ENCODE measurements at regions not wholly inside any gene's neighbourhood (a gene's known extent, or its start where the extent isn't known, plus 50 kb on each side); places are given as distances from the start of the nearest gene placed in this dataset.

DNA sequence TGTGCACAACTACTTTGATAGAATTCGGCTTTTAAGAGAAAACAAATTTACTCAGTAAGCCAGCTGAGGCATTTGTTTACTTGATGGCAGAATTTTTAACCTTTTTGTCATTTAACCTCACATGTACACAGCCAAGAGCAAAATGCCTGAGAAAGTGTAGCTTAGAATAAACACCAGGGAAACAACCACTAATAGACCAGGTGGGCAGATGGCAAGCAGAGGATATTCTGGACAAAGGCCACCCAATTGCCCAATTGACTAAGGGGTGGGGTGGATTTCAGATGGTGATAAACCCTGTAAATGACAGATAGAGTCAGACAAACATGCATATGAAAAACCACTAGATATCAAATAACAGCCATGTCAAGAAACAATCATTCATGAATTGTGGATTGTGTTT, 190.7 kb upstream of the FBXL4 start:
- DNase-seq, result peak; percentile 70

- no peak for DNase-seq
Observed at GRCh38 chr6:99137314-99137713, 189.6 kb upstream of the FBXL4 start.

DNA sequence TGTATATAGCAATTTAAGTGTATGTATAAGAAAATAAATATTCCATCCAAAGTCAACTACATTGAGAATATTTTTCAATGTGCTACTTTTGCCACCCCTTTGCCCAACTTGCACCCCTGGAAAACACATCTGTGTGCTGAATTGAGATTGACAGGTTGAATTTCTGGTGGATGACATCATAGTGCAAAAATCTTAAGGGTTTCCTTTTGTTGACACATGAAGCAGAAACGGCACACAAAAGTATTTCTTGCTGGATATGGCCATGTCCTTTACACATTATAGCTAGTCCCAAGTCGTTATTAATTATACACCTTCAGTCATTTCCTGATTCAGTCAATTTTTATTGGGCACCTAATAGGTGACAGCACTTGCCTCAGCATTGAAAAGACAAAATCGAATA, 188.7 kb upstream of the FBXL4 start:
- no peak for DNase-seq

GRCh38 chr6:99132026-99132635, 184.4 kb upstream of the FBXL4 start:
- DNase-seq, result no peak

DNA sequence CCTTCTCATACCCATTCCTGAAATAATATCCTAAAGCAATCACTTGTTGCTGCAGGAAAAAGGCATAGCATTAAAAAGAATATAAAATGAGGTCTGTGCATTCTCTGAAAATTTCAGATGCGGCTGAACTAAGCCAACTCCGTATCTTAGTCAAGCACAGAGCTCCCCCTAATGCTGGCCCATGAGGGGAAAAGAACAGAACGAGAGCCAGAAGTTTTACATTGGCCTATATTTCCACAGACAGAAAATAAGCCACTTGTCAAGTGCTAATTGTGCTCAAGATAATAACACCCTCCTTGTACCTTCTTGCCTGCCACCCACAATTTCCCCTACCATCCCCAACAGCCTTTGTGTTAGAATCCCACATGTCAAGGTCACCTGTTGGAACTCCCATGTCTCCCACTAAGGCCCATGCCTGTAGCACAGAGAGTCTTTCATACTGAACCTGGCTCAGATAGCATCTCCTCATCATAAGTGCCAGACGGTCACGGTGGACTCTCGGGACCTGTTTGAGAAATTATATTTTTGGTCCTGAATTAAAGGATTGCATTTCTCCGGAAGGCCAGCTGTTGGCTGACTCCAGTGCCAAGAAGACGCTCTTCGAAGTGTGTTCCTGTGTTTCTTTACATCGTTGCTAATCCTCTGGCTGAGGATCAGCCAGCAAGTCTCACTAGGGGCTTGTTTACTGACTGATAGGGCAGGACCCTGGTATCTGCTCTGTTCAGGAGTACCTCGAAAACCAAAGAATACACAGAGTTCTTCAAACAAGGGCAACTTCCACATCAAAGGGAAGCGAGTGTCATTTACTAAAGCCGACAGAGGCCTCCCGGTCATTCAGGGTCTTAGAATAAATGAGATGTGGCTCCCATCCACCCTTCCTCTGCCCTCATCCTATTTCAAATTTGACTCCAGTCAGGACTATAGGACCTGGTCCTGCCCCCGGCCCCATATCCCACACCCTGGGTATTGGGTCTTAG, 183.4 kb upstream of the FBXL4 start:
- no peak for DNase-seq

DNA sequence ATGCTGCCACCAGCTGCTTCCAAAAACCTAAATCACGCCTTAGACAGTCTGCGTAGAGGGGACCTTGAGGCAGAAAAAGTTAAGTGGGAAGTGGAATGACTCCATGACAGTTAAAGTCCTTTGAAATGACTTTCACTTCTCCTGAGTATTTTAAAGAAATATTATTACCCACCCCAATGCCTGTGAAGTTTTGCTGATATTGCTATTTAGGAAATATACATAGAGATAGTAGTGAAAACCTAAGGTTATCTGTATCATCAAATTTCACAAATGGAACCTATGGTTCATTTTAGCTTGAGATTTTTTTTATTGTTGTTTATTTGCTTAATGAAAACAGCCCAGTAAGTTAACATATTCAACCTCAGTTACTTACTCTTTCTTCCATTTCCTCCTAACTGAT, 182.1 kb upstream of the FBXL4 start:
- no peak for DNase-seq

DNA sequence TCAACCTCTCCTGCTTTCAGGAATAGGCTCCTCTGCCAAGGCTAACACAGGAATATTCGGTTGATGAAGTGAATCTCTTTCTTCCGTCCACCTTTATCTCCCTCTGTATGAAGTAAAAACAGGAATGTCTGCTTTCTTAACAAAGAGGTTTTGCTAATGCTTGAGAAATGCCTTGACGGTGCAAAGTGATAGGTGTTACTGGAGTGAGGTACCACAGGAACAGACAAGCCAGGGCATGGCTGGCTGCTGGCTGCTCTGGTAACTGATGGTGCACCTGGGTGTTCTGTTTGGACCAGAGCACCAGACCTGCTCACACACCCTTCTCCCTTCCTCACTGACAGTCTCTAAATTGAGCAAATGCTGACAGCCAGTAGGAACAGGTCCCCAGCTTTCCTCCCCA, 174.0 kb upstream of the FBXL4 start:
- DNase-seq, result no peak

DNA sequence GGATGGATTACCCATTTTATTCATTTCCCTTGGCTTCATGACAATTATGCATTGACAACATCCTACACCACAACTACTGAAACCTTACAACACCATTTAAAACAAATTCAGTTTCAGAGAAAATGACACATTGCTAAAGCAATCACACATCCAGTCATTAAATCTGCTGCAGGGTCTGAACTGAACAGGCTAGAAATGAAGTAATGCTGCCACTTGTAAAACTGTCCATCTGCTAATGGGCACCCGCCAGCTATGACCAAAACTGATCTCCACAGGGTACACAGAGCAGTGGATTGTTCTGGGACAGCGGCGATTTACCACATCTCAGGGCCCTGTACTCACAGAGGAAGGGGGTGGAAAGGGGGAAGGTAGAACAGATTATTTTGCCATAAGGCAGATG, 172.9 kb upstream of the FBXL4 start:
- DNase-seq, result no peak

DNA sequence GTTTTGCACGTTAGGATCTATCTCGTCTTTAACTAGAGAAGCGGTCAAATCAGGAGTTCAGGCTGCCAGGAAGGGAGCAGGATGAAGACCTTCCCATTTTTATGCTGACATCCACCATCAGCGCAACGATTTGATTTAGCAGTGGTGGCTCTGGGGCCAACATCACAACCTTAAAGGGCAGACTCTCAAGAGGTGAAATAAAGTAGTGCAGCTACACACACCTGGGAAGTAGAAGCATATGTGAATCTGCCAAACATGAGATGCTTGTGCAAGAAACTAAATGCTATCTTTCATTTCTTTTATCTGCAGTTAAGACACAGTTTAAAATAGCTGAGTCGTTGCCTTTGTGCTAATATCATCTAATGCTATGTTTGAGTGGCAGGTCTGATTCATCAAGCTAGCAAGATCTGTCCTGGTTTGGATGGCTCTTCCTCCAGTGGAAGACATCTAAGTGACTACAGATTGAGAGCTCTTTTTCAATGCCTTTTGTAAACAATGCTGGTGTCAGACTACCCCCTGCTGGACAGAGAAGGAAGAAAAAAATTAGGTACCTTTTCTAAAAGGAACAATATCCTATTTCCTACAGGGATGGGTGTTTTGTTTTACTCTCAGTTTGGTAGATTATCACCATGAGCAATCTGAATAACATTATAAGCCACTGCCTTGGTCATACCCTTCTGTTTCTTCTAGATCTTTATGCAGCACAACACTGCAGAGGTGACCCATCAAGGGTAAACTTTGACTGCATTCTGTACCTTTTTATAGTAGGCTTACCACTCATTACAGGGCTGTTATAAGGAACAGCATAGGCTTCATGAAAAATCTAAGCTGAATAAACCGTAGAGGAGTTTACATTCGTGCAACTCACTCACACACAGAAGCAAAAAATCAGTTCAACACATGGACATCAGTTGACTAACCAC, 171.6 kb upstream of the FBXL4 start:
- peak; percentile 79 for DNase-seq

DNA sequence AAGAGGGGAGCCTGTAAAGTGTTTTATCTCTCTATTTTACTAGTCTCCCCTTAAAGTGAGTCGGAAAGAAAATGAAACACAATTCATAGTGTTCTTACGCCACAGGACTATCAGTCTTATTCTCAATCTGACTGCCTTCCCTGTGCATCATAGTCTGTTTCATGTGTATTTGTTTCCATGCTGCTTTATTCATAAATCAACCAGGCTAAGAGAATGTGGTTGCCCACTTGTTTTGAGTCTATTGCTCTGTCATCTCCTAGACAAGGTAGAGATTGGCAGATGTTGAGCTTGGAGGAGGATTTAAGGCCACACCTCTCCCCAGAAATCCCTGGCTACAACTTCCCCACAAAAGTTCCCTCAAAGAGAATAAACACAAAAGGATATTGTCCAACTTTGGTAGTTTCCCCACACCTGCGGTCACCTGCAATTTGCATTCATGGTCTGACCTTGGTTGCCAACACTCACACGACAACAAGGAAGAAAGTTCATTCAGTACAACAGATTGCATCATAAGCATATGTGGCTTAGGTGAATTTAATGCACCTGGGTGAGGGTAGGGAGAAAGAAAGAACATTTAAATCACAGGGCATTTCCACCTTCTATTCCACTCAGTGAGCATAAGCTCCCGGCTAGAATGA, 167.1 kb upstream of the FBXL4 start:
- DNase-seq, result no peak

- no peak for DNase-seq
Observed at GRCh38 chr6:99111590-99111989, 163.8 kb upstream of the FBXL4 start.

DNA sequence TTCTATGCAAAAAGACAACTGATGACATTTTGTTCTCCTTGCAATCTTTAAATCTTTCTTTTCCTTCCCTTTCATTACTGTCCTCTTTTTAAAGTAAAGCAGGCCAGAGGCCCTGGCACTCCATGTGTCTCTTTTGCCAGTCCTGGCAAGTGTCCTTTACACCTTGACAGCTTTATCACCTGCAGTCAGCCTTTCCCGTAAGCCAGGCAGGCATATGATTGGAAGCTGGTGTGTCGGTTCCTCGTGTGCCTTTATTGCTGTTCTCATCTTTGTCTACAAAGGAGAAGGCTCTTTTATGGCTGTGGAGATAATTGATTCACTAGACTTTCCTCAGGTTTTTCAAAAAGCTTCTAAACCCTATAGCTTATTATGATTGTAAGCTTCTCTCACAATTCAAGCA, 162.3 kb upstream of the FBXL4 start:
- no peak for DNase-seq

DNA sequence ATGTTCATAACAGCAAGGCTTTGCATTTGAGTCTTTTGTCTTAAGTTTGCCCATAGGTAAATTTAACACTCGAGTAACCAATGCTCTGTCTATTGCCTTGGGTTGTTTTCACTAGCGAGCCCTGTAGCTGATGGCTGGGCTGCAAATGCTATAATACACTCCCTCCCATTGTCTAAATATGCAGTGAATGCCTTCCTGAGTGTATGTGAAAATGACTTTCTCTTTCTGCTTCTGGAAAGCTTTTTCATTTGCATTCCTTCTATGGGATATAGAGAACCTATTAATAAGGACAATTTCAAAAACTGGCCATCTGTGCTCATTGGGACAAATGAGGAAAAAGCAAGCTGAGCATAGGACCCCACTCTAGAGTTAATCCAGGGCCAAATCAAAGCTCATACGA, 156.5 kb upstream of the FBXL4 start:
- no peak for DNase-seq

- DNase-seq, result no peak
Observed at GRCh38 chr6:99099243-99099642, 151.5 kb upstream of the FBXL4 start.

DNA sequence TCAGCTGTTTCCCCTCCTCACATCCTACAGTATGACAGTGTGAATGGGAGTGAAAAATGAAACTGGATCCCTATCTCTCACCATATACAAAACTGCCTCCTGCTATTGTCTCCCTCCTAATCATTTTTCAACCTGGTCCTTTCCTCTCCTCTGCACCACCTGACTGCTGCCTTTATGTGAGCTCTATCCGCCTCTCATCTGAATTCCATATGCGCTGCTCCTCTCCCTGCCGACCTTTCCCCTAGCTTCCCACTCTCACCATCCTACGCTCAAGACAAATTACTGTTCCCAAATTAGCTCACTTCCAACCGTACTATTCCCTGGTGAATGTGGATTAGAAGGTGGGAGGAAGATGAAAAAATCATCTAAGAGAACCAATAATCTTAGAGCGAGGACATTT, 148.4 kb upstream of the FBXL4 start:
- DNase-seq, result no peak

- no peak for DNase-seq
Observed at GRCh38 chr6:99093456-99094190, 145.9 kb upstream of the FBXL4 start.

DNA sequence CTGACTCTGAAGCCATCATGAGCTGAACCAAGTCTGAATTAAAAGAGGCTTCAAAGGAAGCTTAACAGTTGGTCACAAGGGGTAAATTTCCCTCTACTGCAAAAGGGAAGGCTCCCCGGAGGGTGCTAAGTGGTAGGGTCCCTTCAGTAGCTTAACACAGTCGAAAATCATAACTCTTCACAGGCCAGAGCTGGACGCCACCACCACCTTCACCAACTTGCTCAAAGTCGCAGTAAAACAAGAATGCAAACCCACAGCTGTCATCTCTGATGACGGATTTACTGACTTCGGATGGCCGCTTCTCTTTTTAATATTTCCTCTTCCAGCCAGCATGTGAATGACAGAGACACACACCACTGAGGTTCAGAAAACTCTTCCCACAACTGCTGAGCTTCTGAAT, 144.7 kb upstream of the FBXL4 start:
- DNase-seq, result no peak

DNA sequence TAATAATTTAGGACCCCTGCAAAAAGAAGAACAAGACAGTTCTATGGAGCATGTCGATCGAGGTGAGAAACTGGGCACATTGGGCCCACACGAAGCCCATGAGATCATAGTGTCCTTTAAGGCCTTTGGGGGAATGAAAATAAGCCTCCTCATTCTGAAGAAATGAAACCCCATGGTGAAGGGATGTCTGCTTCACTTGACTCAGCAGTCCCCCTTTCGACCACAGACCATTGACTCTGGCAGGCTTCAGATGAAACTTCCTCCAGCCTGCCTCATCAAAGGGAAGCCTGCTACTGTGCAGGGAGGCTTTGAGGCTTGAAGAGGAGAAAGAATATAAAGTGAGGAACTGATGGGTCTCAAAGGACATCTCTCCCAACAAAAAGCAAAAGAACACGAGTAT, 144.2 kb upstream of the FBXL4 start:
- DNase-seq, result no peak

GRCh38 chr6:99080191-99080590, 132.4 kb upstream of the FBXL4 start:
- no peak for DNase-seq

GRCh38 chr6:99079058-99079457, 131.3 kb upstream of the FBXL4 start:
- no peak for DNase-seq

DNA sequence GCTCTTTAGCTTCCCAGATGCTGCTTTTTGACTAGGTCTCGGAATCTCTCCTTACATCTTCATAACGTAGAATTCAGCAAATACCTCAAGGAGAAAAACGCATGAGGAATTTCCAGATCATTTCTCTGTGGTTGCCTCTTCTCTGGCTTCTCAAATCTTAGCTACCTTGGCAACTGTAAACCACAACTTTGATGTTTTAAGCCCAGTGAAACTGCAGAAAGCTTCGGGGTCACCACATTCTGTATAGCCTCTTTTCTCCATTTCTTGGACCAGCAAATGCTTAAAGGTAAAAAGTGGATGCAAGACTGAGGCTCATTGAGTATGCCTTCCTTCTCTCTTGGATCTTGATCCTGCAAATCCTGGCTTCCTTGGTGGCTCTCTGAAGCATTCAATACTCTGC, 125.5 kb upstream of the FBXL4 start:
- no peak for DNase-seq

- no peak for DNase-seq
Observed at GRCh38 chr6:99066044-99066443, 118.3 kb upstream of the FBXL4 start.
